Thyroid gland (tissue), 4 donors: ENCODE measurements at regions not wholly inside any gene's neighbourhood (a gene's known extent, or its start where the extent isn't known, plus 50 kb on each side); places are given as distances from the start of the nearest gene placed in this dataset.

Experiments
- DNase-seq, 2 donors: peaks; one replicate each; pipeline ENCODE4 v3.0.0-alpha.2; 2019
- H3K27ac ChIP-seq, 3 donors: fragments of 200-600 bp; sonication (generic); 1 replicate in 2 of 3; 2 replicates in 1 of 3; pipeline ENCODE4 v1.5.1; 2016 to 2019; ENCODE audit warnings: mild to moderate bottlenecking in 1 of 3, moderate library complexity in 1 of 3
- H3K27me3 ChIP-seq: fragments of 200-600 bp; sonication (generic); one replicate; pipeline ENCODE4 v1.5.1; 2019
- H3K36me3 ChIP-seq, 2 donors: fragments of 200-600 bp; sonication (generic); one replicate each; pipeline ENCODE4 v1.5.1; 2016 to 2019
- H3K4me1 ChIP-seq, 2 donors: fragments of 200-600 bp; sonication (generic); one replicate each; pipeline ENCODE4 v1.5.1; 2017 to 2019
- H3K4me3 ChIP-seq, 3 donors: fragments of 200-600 bp; sonication (generic); replicated peaks in 1 of 3; 1 replicate in 2 of 3; 2 replicates in 1 of 3; pipeline ENCODE4 v1.5.1; 2016; ENCODE audit warnings: mild to moderate bottlenecking in 1 of 3
- H3K9me3 ChIP-seq: fragments of 200-600 bp; sonication (generic); one replicate; pipeline ENCODE4 v1.5.1; 2017
- POLR2A ChIP-seq, 2 donors: fragments of 450-650 bp; IDR thresholded peaks; one replicate each; pipeline ENCODE4 v1.6.1; 2017; ENCODE audit warnings: antibody characterized with exemption in 2 of 2, mild to moderate bottlenecking in 2 of 2, moderate library complexity in 1 of 2
- WGBS, 2 donors: methylation state at CpG; one replicate each; pipeline ENCODE4 v1.1.5; 2017; 5-methylcytosine and 5-hydroxymethylcytosine counted together
- intact Hi-C: fragments of 100-400 bp; cut with DNase I; formaldehyde crosslinking; loops from one replicate; pipeline ENCODE4 v1.15.1; 2023
- TF ChIP-seq, protein P1 (sequence below), 6 experiments: fragments of 200-600 bp in 3 of 6; fragments of 450-650 bp in 3 of 6; sonication (generic) in 3 of 6; IDR thresholded peaks; one replicate each; pipeline ENCODE4 v1.5.1; 2016 to 2019; ENCODE audit warnings: antibody characterized with exemption in 6 of 6, mild to moderate bottlenecking in 2 of 6, inconsistent platforms in 1 of 6, moderate library complexity in 1 of 6

DNA sequence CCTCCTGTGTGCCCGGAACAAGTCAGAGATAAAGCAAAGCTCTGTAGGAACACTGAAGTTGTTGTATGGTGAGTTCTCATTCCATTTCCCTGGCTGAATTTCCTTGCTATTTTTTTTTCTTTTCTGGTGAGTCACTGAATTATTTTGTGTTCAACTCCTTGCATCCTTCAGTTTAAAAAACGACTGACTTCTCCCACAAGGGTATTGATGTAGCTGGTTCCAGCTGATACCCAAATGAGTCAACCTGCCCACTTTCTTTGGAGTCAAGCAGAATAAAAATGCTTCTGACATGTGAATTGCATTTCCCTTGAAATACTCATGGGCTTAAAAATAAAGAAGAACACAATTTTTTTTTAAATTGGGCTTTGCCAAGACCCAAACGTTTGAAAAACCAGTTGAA lies 85.5 kb downstream of the SHOX start:
- H3K4me3 ChIP-seq, result no peak overlapping the region
- no peaks in the 10 kb centered on the region for H3K36me3 ChIP-seq
- TF ChIP-seq, protein P1, sequence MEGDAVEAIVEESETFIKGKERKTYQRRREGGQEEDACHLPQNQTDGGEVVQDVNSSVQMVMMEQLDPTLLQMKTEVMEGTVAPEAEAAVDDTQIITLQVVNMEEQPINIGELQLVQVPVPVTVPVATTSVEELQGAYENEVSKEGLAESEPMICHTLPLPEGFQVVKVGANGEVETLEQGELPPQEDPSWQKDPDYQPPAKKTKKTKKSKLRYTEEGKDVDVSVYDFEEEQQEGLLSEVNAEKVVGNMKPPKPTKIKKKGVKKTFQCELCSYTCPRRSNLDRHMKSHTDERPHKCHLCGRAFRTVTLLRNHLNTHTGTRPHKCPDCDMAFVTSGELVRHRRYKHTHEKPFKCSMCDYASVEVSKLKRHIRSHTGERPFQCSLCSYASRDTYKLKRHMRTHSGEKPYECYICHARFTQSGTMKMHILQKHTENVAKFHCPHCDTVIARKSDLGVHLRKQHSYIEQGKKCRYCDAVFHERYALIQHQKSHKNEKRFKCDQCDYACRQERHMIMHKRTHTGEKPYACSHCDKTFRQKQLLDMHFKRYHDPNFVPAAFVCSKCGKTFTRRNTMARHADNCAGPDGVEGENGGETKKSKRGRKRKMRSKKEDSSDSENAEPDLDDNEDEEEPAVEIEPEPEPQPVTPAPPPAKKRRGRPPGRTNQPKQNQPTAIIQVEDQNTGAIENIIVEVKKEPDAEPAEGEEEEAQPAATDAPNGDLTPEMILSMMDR (IDR thresholded peaks at IDR 0.05), result no peak
- TF ChIP-seq POLR2A (IDR thresholded peaks at IDR 0.05), result no peak
- 38 to 39% methylated on average over 3 of the region's 3 CpGs for WGBS, 2 donors
- H3K4me1 ChIP-seq, result no peaks in the 10 kb centered on the region
- intact Hi-C loops, result no loop called here
- DNase-seq, result no peak
- no peak overlapping the region for H3K27ac ChIP-seq
- no peaks in the 10 kb centered on the region for H3K27me3 ChIP-seq
- H3K9me3 ChIP-seq, result no peaks in the 10 kb centered on the region

DNA sequence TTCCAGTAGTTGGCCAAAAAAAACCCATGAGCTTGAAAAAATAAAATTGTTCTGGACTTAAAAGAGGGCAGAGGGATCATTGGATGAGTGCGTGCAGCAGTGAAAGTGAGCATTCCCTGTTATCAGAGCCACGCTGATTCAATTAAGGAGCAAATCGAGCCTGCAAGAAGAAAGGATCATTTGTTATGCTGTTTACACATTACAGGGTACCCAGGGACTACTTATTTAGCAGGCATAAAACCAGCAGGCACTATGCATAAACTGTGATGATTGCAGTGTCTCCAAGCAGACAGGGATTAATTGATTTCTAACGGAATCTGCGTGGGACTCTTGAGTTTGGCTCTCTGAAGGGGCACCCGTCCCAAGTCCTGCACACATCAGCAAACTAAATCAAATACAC lies 83.5 kb downstream of the SHOX start:
- TF ChIP-seq, protein P1 (IDR thresholded peaks at IDR 0.05), result no peak
- no peak for TF ChIP-seq POLR2A (IDR thresholded peaks at IDR 0.05)
- Histone ChIP-seq H3K4me1 (no peaks in the 10 kb centered on the region), H3K27me3 (no peaks in the 10 kb centered on the region), H3K27ac (no peak overlapping the region), H3K36me3 (no peaks in the 10 kb centered on the region), H3K9me3 (no peaks in the 10 kb centered on the region), H3K4me3 (no peak overlapping the region)
- intact Hi-C loops, result no loop called here
- no peak for DNase-seq
- WGBS, 2 donors, result 34 to 44% methylated on average over 6 of the region's 6 CpGs
